Gastrocnemius medialis (tissue), 4 donors: ENCODE measurements at regions not wholly inside any gene's neighbourhood (a gene's known extent, or its start where the extent isn't known, plus 50 kb on each side); places are given as distances from the start of the nearest gene placed in this dataset.
"Not testable (repeated sequence)": the region's sequence is repeated elsewhere in the genome, so short reads cannot be mapped to it uniquely, and the experiment has no call there.

Source experiments
- ATAC-seq, 2 donors: fragments of 150-250 bp; one replicate each; pipeline ENCODE4 v1.9.1; 2016
- DNase-seq, 2 donors: peaks; one replicate each; pipeline ENCODE4 v3.0.0-alpha.2; 2019
- H3K27ac ChIP-seq, 4 donors: fragments of 200-600 bp; sonication (generic); 1 replicate in 1 of 4; 2 replicates in 3 of 4; pipeline ENCODE4 v1.5.1; 2016 to 2018; ENCODE audit warnings: mild to moderate bottlenecking in 2 of 4, moderate library complexity in 1 of 4
- H3K27me3 ChIP-seq, 3 donors: fragments of 200-600 bp; sonication (generic) in 2 of 3; 1 replicate in 1 of 3; 2 replicates in 2 of 3; pipeline versions ENCODE4 v1.5.1 to v1.6.0; 2016 to 2019; ENCODE audit warnings: mild to moderate bottlenecking in 1 of 3, moderate library complexity in 1 of 3
- H3K36me3 ChIP-seq, 2 donors: fragments of 200-600 bp; sonication (generic) in 1 of 2; one replicate each; pipeline ENCODE4 v1.5.1; 2017 to 2018
- H3K4me1 ChIP-seq, 2 donors: fragments of 200-600 bp; sonication (generic) in 1 of 2; one replicate each; pipeline ENCODE4 v1.5.1; 2016 to 2017; ENCODE audit warnings: mild to moderate bottlenecking in 2 of 2
- H3K4me3 ChIP-seq, 4 donors: fragments of 200-600 bp; sonication (generic) in 3 of 4; 1 replicate in 1 of 4; 2 replicates in 3 of 4; pipeline ENCODE4 v1.5.1; 2016 to 2019; ENCODE audit warnings: mild to moderate bottlenecking in 2 of 4
- H3K9me3 ChIP-seq, 3 donors: fragments of 200-600 bp; sonication (generic) in 2 of 3; 1 replicate in 1 of 3; 2 replicates in 2 of 3; pipeline ENCODE4 v1.5.1; 2016 to 2019
- CTCF ChIP-seq, 5 experiments: fragments of 450-650 bp in 3 of 5; fragments of 200-600 bp in 2 of 5; sonication (generic) in 2 of 5; IDR thresholded peaks in 4 of 5; conservative IDR thresholded peaks in 1 of 5; 1 replicate in 4 of 5; 2 replicates in 1 of 5; pipeline ENCODE4 v1.5.1; 2016 to 2019; ENCODE audit warnings: antibody characterized with exemption in 5 of 5, mild to moderate bottlenecking in 3 of 5, moderate library complexity in 3 of 5
- POLR2A ChIP-seq, 2 donors: fragments of 450-650 bp; IDR thresholded peaks; one replicate each; pipeline ENCODE4 v1.6.1; 2017; ENCODE audit warnings: antibody characterized with exemption in 2 of 2, mild to moderate bottlenecking in 2 of 2, moderate library complexity in 2 of 2
- in situ Hi-C, 4 donors: fragments of 200-750 bp; cut with MboI; loops; one replicate each; pipeline versions ENCODE4 v1.15.0 to v1.8.0; 2017; ENCODE audit warnings: low sequenced_read_pairs in 4 of 4
- intact Hi-C: fragments of 100-400 bp; cut with DNase I; formaldehyde crosslinking; loops from one replicate; pipeline ENCODE4 v1.15.1; 2023; ENCODE audit warnings: low total_unique reads

- ATAC-seq, result no peak
- no peaks in the 10 kb centered on the region for H3K9me3 ChIP-seq
- no peak for TF ChIP-seq POLR2A (IDR thresholded peaks at IDR 0.05)
- TF ChIP-seq CTCF (IDR thresholded peaks at IDR 0.05 in 4 of 5, conservative IDR thresholded peaks at IDR 0.05 in 1 of 5), result no peak
- intact Hi-C loops (no loop called here), in situ Hi-C loops (no loop called here)
- H3K4me1 ChIP-seq, result peaks cover 10 to 14% of the 10 kb centered on the region in 2 donors
- no peaks in the 10 kb centered on the region for H3K27me3 ChIP-seq
- H3K27ac ChIP-seq, result peak overlapping the region in 1 of 4 donors; percentile 39
- no peak overlapping the region for H3K4me3 ChIP-seq
- H3K36me3 ChIP-seq, result no peaks in the 10 kb centered on the region
- no peak for DNase-seq
These were observed 805.1 kb upstream of the ADAMTS5 start for GRCh38 chr21:27771938-27772483.

DNA sequence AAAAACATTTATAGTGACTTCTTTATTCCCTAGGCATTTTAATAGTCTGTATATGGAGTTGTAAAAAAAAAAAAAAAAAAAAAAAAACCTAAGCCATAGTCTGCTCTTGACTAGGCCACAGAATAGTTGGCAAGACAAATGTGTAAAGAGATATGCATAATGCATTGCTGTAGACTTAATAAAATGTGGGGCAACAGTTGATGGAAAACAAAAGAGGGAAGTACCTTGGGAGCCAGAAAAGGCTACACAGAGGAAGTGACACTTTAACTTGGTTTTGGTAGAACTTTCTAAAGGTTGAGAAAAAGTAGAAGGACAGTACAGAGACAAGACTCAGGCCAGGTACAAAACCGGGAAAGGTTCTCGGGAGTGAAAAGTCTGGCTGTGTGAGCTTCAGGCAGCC lies 802.9 kb upstream of the ADAMTS5 start:
- Histone ChIP-seq H3K27me3 (no peaks in the 10 kb centered on the region), H3K27ac (no peak overlapping the region), H3K4me1 (peaks cover 10 to 14% of the 10 kb centered on the region in 2 donors), H3K9me3 (no peaks in the 10 kb centered on the region), H3K36me3 (no peaks in the 10 kb centered on the region), H3K4me3 (no peak overlapping the region)
- intact Hi-C loops (no loop called here), in situ Hi-C loops (no loop called here)
- no peak for ATAC-seq
- no peak for TF ChIP-seq POLR2A (IDR thresholded peaks at IDR 0.05)
- TF ChIP-seq CTCF (IDR thresholded peaks at IDR 0.05 in 4 of 5, conservative IDR thresholded peaks at IDR 0.05 in 1 of 5), result no peak
- no peak for DNase-seq

- H3K27me3 ChIP-seq, H3K9me3 ChIP-seq, intact Hi-C loops, H3K27ac ChIP-seq, H3K36me3 ChIP-seq, in situ Hi-C loops, ATAC-seq, H3K4me3 ChIP-seq, DNase-seq: not testable (repeated sequence)
- H3K4me1 ChIP-seq, result peaks cover 8 to 14% of the 10 kb centered on the region in 2 donors
These were observed 801.3 kb upstream of the ADAMTS5 start for GRCh38 chr21:27768046-27768637.

- no peak overlapping the region for H3K4me3 ChIP-seq
- in situ Hi-C loops, result no loop called here
- no peaks in the 10 kb centered on the region for H3K4me1 ChIP-seq
- no peak overlapping the region for H3K27ac ChIP-seq
- no peaks in the 10 kb centered on the region for H3K9me3 ChIP-seq
- H3K27me3 ChIP-seq, result no peaks in the 10 kb centered on the region
- TF ChIP-seq POLR2A (IDR thresholded peaks at IDR 0.05) (no peak), CTCF (IDR thresholded peaks at IDR 0.05 in 4 of 5, conservative IDR thresholded peaks at IDR 0.05 in 1 of 5) (no peak)
- H3K36me3 ChIP-seq, result no peaks in the 10 kb centered on the region
- no peak for ATAC-seq
- no peak for DNase-seq
- intact Hi-C loops, result no loop called here
These were observed 797.2 kb upstream of the ADAMTS5 start for GRCh38 chr21:27764056-27764455.

DNA sequence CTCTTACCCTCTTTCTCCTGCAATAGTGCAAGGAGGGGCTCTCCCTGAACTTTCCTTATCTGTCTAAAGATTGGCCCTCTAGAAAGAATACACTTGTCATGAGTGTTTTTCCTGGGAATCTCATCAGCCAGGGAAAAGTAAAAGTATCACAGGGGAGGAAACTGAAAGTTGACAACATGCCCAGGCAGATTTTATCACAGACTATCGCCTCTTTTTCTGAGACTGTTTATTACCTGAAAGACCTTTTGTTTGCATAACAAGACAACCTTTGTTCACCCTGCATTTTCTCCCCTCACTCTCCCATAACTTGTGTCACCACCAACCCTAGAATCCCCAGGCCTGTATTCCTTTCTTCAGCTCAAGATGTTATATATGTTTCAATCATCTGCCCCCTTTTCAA lies 794.7 kb upstream of the ADAMTS5 start:
- no peak overlapping the region for H3K4me3 ChIP-seq
- no peaks in the 10 kb centered on the region for H3K27me3 ChIP-seq
- in situ Hi-C loops, result no loop called here
- intact Hi-C loops, result no loop called here
- H3K27ac ChIP-seq, result no peak overlapping the region
- H3K4me1 ChIP-seq, result no peaks in the 10 kb centered on the region
- no peak for ATAC-seq
- no peak for DNase-seq
- TF ChIP-seq POLR2A (IDR thresholded peaks at IDR 0.05) (no peak), CTCF (IDR thresholded peaks at IDR 0.05 in 4 of 5, conservative IDR thresholded peaks at IDR 0.05 in 1 of 5) (no peak)
- H3K36me3 ChIP-seq, result no peaks in the 10 kb centered on the region
- H3K9me3 ChIP-seq, result no peaks in the 10 kb centered on the region
